ENCODE measurements at regions not wholly inside any gene's neighbourhood (a gene's known extent, or its start where the extent isn't known, plus 50 kb on each side); places are given as distances from the start of the nearest gene placed in this dataset.

GRCh38 chr1:234704106-234704887 lies 94.3 kb upstream of the IRF2BP2 start:
- no peak for DNase-seq
- no peak overlapping the region for H3K27ac Mint-ChIP-seq
- Histone ChIP-seq H4K20me1 (ENCODE audit: insufficient read depth, low read length) (no peaks in the 10 kb centered on the region), H3K27ac (ENCODE audit: low read depth in 1 of 2, low read length in 2 of 2) (no peak overlapping the region), H3K4me3 (replicated peaks in 1 of 3; ENCODE audit: low read depth in 2 of 3, low read length in 3 of 3) (no peak overlapping the region), H3K36me3 (replicated peaks in 1 of 2; ENCODE audit: control insufficient read depth in 1 of 2, insufficient read depth in 2 of 2, low read length in 2 of 2) (no peaks in the 10 kb centered on the region), H3K4me2 (replicated peaks; ENCODE audit: extremely low read depth, low read length, poor library complexity, severe bottlenecking) (no peak overlapping the region), H3K27me3 (ENCODE audit: control insufficient read depth in 2 of 2, insufficient read depth in 2 of 2, low read length in 2 of 2) (no peaks in the 10 kb centered on the region), H3K79me2 (ENCODE audit: insufficient read depth, low read length) (no peaks in the 10 kb centered on the region), H3K9ac (ENCODE audit: insufficient read depth, low read length, poor library complexity, severe bottlenecking) (no peak overlapping the region), H2AFZ (ENCODE audit: insufficient read depth, low read depth, low read length, poor library complexity, severe bottlenecking) (no peak overlapping the region), H3K4me1 (ENCODE audit: control insufficient read depth in 1 of 2, insufficient read depth in 2 of 2, low read length in 2 of 2) (peaks cover 31 to 41% of the 10 kb centered on the region in 2 donors), H3K9me3 (replicated peaks in 1 of 2; ENCODE audit: control insufficient read depth in 1 of 2, insufficient read depth in 1 of 2, low read length in 2 of 2) (no peaks in the 10 kb centered on the region)
- WGBS (ENCODE audit: insufficient coverage) = 95% methylated on average over 9 of the region's 14 CpGs
- H3K4me3 Mint-ChIP-seq = no peak overlapping the region
- intact Hi-C loops (cut with micrococcal nuclease) = no loop called here
- peaks cover 0 to 3% (median 0%) of the 10 kb centered on the region in 7 donors for H3K9me3 Mint-ChIP-seq
- no peaks in the 10 kb centered on the region for H3K27me3 Mint-ChIP-seq (ENCODE audit: low read depth in 3 of 3)
- peaks cover 1 to 9% of the 10 kb centered on the region in 2 donors for H3K36me3 Mint-ChIP-seq
- no peak for TF ChIP-seq CTCF (IDR thresholded peaks at IDR 0.05)
- H3K4me1 Mint-ChIP-seq = peaks cover 55% of the 10 kb centered on the region

- no peaks in the 10 kb centered on the region for H3K9me3 ChIP-seq (replicated peaks in 1 of 2; ENCODE audit: control insufficient read depth in 1 of 2, insufficient read depth in 1 of 2, low read length in 2 of 2)
- no peak for TF ChIP-seq CTCF (IDR thresholded peaks at IDR 0.05)
- no peak overlapping the region for H2AFZ ChIP-seq (ENCODE audit: insufficient read depth, low read depth, low read length, poor library complexity, severe bottlenecking)
- Mint-ChIP-seq H3K27ac (peak overlapping the region in 1 of 7 donors; percentile 75), H3K9me3 (peaks cover 0 to 3% (median 0%) of the 10 kb centered on the region in 7 donors), H3K36me3 (peaks cover 1 to 7% of the 10 kb centered on the region in 2 donors), H3K27me3 (ENCODE audit: low read depth in 3 of 3) (no peaks in the 10 kb centered on the region), H3K4me1 (peaks cover 37% of the 10 kb centered on the region), H3K4me3 (no peak overlapping the region)
- H3K27me3 ChIP-seq (ENCODE audit: control insufficient read depth in 2 of 2, insufficient read depth in 2 of 2, low read length in 2 of 2) = no peaks in the 10 kb centered on the region
- no peaks in the 10 kb centered on the region for H4K20me1 ChIP-seq (ENCODE audit: insufficient read depth, low read length)
- DNase-seq = no peak
- H3K4me2 ChIP-seq (replicated peaks; ENCODE audit: extremely low read depth, low read length, poor library complexity, severe bottlenecking) = no peak overlapping the region
- H3K4me3 ChIP-seq (replicated peaks in 1 of 3; ENCODE audit: low read depth in 2 of 3, low read length in 3 of 3) = no peak overlapping the region
- H3K36me3 ChIP-seq (replicated peaks in 1 of 2; ENCODE audit: control insufficient read depth in 1 of 2, insufficient read depth in 2 of 2, low read length in 2 of 2) = no peaks in the 10 kb centered on the region
- intact Hi-C loops (cut with micrococcal nuclease) = no loop called here
- no peak overlapping the region for H3K27ac ChIP-seq (ENCODE audit: low read depth in 1 of 2, low read length in 2 of 2)
- no peaks in the 10 kb centered on the region for H3K79me2 ChIP-seq (ENCODE audit: insufficient read depth, low read length)
- 82% methylated on average over 6 of the region's 7 CpGs for WGBS (ENCODE audit: insufficient coverage)
- H3K9ac ChIP-seq (ENCODE audit: insufficient read depth, low read length, poor library complexity, severe bottlenecking) = no peak overlapping the region
- H3K4me1 ChIP-seq (ENCODE audit: control insufficient read depth in 1 of 2, insufficient read depth in 2 of 2, low read length in 2 of 2) = peaks cover 22 to 24% of the 10 kb centered on the region in 2 donors
Observed at GRCh38 chr1:234702342-234703000, 92.5 kb upstream of the IRF2BP2 start.

All from CD14-positive monocyte (primary cell).